H9 (cell line): ENCODE measurements at regions not wholly inside any gene's neighbourhood (a gene's known extent, or its start where the extent isn't known, plus 50 kb on each side); places are given as distances from the start of the nearest gene placed in this dataset.

Experiments
- DNase-seq: peaks from one replicate; pipeline ENCODE4 v3.0.0-alpha.2; 2017
- H2AFZ ChIP-seq: one replicate; pipeline ENCODE4 v1.6.1; 2013; ENCODE audit warnings: mild to moderate bottlenecking, low read length, control low read depth, moderate library complexity
- H2AK5ac ChIP-seq: 2 replicates; pipeline ENCODE4 v1.6.1; 2013; ENCODE audit warnings: low read length, control low read depth, mixed read lengths; ENCODE audit not compliant: insufficient read length
- H2BK120ac ChIP-seq: one replicate; pipeline ENCODE4 v1.6.1; 2013; ENCODE audit warnings: low read depth, mild to moderate bottlenecking, low read length, control low read depth, inconsistent platforms; ENCODE audit not compliant: poor library complexity, severe bottlenecking
- H2BK12ac ChIP-seq: 2 replicates; pipeline ENCODE4 v1.6.1; 2013; ENCODE audit warnings: low read length, control low read depth, mixed read lengths, low read depth; ENCODE audit not compliant: insufficient read length
- H2BK15ac ChIP-seq: 2 replicates; pipeline ENCODE4 v1.6.1; 2013; ENCODE audit warnings: low read depth, low read length, control low read depth
- H2BK20ac ChIP-seq: one replicate; pipeline ENCODE4 v1.6.1; 2013; ENCODE audit warnings: low read depth, mild to moderate bottlenecking, low read length, control low read depth, inconsistent platforms; ENCODE audit not compliant: poor library complexity, severe bottlenecking
- H2BK5ac ChIP-seq: 2 replicates; pipeline ENCODE4 v1.6.1; 2013; ENCODE audit warnings: low read length, control low read depth, mixed read lengths; ENCODE audit not compliant: insufficient read length
- H3K14ac ChIP-seq: 2 replicates; pipeline ENCODE4 v1.6.1; 2013; ENCODE audit warnings: low read length, control low read depth; ENCODE audit not compliant: insufficient read depth
- H3K18ac ChIP-seq: 2 replicates; pipeline ENCODE4 v1.6.1; 2013; ENCODE audit warnings: low read depth, mild to moderate bottlenecking, mixed read lengths, low read length, control low read depth; ENCODE audit not compliant: insufficient read length
- H3K23ac ChIP-seq: 2 replicates; pipeline ENCODE4 v1.6.1; 2013; ENCODE audit warnings: low read length, control low read depth, mixed read lengths, low read depth; ENCODE audit not compliant: insufficient read length
- H3K23me2 ChIP-seq: 2 replicates; pipeline ENCODE4 v1.6.1; 2013; ENCODE audit warnings: low read depth, mild to moderate bottlenecking, mixed read lengths, low read length, control low read depth; ENCODE audit not compliant: insufficient read length, poor library complexity, severe bottlenecking
- H3K27ac ChIP-seq: 2 replicates; pipeline ENCODE4 v1.5.1; 2013; ENCODE audit warnings: low read length, control low read depth, mixed read lengths, low read depth; ENCODE audit not compliant: insufficient read length
- H3K27me3 ChIP-seq: 2 replicates; pipeline ENCODE4 v1.6.1; 2013; ENCODE audit warnings: low read length, control low read depth, inconsistent platforms; ENCODE audit not compliant: insufficient read depth
- H3K4ac ChIP-seq: 2 replicates; pipeline ENCODE4 v1.6.1; 2013; ENCODE audit warnings: low read depth, mild to moderate bottlenecking, control low read depth, inconsistent platforms, low read length, moderate library complexity
- H3K4me1 ChIP-seq: 2 replicates; pipeline ENCODE4 v1.6.1; 2013; ENCODE audit warnings: low read length, control low read depth, inconsistent platforms; ENCODE audit not compliant: insufficient read depth
- H3K4me2 ChIP-seq: 2 replicates; pipeline ENCODE4 v1.6.1; 2013; ENCODE audit warnings: low read length, control low read depth, mixed read lengths; ENCODE audit not compliant: insufficient read length, insufficient read depth
- H3K56ac ChIP-seq: 2 replicates; pipeline ENCODE4 v1.6.1; 2013; ENCODE audit warnings: low read depth, mild to moderate bottlenecking, mixed read lengths, low read length, control low read depth; ENCODE audit not compliant: insufficient read length
- H3K79me1 ChIP-seq: 2 replicates; pipeline ENCODE4 v1.6.1; 2013; ENCODE audit warnings: low read depth, mild to moderate bottlenecking, moderate library complexity, low read length, control low read depth, inconsistent platforms; ENCODE audit not compliant: insufficient read depth, poor library complexity, severe bottlenecking
- H3K79me2 ChIP-seq: 2 replicates; pipeline ENCODE4 v1.6.1; 2013; ENCODE audit warnings: low read length, control low read depth, inconsistent platforms; ENCODE audit not compliant: insufficient read depth
- H3K9ac ChIP-seq: 2 replicates; pipeline ENCODE4 v1.6.1; 2013; ENCODE audit warnings: low read length, control low read depth, mixed read lengths; ENCODE audit not compliant: insufficient read length; ENCODE audit errors: extremely low read depth
- H3K9me3 ChIP-seq: one replicate; pipeline ENCODE4 v1.6.1; 2013; ENCODE audit warnings: low read depth, low read length, inconsistent platforms; ENCODE audit not compliant: control insufficient read depth
- H3T11ph ChIP-seq: one replicate; pipeline ENCODE4 v1.6.1; 2013; ENCODE audit warnings: mild to moderate bottlenecking, low read length, control low read depth, inconsistent platforms
- H4K20me1 ChIP-seq: one replicate; pipeline ENCODE4 v1.6.1; 2013; ENCODE audit not compliant: control insufficient read depth, insufficient read length, insufficient read depth
- H4K5ac ChIP-seq: 2 replicates; pipeline ENCODE4 v1.6.1; 2013; ENCODE audit warnings: low read depth, mild to moderate bottlenecking, mixed read lengths, low read length, control low read depth; ENCODE audit not compliant: insufficient read length
- H4K8ac ChIP-seq: replicated peaks from 2 replicates; pipeline ENCODE4 v1.6.1; 2013; ENCODE audit warnings: low read length, control low read depth, mixed read lengths, low read depth; ENCODE audit not compliant: insufficient read length
- H4K91ac ChIP-seq: 2 replicates; pipeline ENCODE4 v1.6.1; 2013; ENCODE audit warnings: low read depth, mild to moderate bottlenecking, moderate library complexity, mixed read lengths, low read length, control low read depth; ENCODE audit not compliant: insufficient read length
- H3K27ac Mint-ChIP-seq, 3 experiments: 2 replicates in 2 of 3; 3 replicates in 1 of 3; pipeline ENCODE4 v1.8.0; 2020 to 2021; ENCODE audit warnings: mixed read lengths in 3 of 3, mild to moderate bottlenecking in 1 of 3, moderate library complexity in 1 of 3
- H3K27me3 Mint-ChIP-seq: 2 replicates; pipeline ENCODE4 v1.8.0; 2021; ENCODE audit warnings: low read depth, mild to moderate bottlenecking, moderate library complexity, mixed read lengths
- H3K36me3 Mint-ChIP-seq, 3 experiments: 2 replicates in 2 of 3; 3 replicates in 1 of 3; pipeline ENCODE4 v1.8.0; 2020 to 2021; ENCODE audit warnings: low read depth in 3 of 3, mixed read lengths in 3 of 3; ENCODE audit not compliant: insufficient read depth in 1 of 3
- H3K4me1 Mint-ChIP-seq, 2 experiments: 2 replicates each; pipeline ENCODE4 v1.8.0; 2020; ENCODE audit warnings: mixed read lengths in 2 of 2
- H3K4me3 Mint-ChIP-seq, 2 experiments: 2 replicates in 1 of 2; 3 replicates in 1 of 2; pipeline ENCODE4 v1.8.0; 2020 to 2021; ENCODE audit warnings: mild to moderate bottlenecking in 2 of 2, mixed read lengths in 2 of 2, moderate library complexity in 1 of 2
- H3K9me3 Mint-ChIP-seq, 2 experiments: 2 replicates in 1 of 2; 3 replicates in 1 of 2; pipeline ENCODE4 v1.8.0; 2020; ENCODE audit warnings: mild to moderate bottlenecking in 2 of 2, mixed read lengths in 2 of 2, moderate library complexity in 1 of 2
- WGBS: extraction: QIAGEN DNeasy Blood & Tissue Kit; methylation state at CpG from one replicate; pipeline ENCODE4 v1.1.7; 2013; ENCODE audit warnings: missing lambda C conversion rate, low lambda C conversion rate, mixed read lengths; ENCODE audit not compliant: insufficient read length; ENCODE audit errors: extremely low coverage; 5-methylcytosine and 5-hydroxymethylcytosine counted together
- TF ChIP-seq, protein P1 (sequence below): fragments of 200-600 bp; sonication (generic); conservative IDR thresholded peaks from 3 replicates; pipeline ENCODE4 v1.8.0; 2021; ENCODE audit warnings: antibody characterized with exemption, mild to moderate bottlenecking

GRCh38 chr15:56534728-56535127 lies 69.8 kb upstream of the MNS1 start:
- no peak for DNase-seq
- TF ChIP-seq, protein P1, sequence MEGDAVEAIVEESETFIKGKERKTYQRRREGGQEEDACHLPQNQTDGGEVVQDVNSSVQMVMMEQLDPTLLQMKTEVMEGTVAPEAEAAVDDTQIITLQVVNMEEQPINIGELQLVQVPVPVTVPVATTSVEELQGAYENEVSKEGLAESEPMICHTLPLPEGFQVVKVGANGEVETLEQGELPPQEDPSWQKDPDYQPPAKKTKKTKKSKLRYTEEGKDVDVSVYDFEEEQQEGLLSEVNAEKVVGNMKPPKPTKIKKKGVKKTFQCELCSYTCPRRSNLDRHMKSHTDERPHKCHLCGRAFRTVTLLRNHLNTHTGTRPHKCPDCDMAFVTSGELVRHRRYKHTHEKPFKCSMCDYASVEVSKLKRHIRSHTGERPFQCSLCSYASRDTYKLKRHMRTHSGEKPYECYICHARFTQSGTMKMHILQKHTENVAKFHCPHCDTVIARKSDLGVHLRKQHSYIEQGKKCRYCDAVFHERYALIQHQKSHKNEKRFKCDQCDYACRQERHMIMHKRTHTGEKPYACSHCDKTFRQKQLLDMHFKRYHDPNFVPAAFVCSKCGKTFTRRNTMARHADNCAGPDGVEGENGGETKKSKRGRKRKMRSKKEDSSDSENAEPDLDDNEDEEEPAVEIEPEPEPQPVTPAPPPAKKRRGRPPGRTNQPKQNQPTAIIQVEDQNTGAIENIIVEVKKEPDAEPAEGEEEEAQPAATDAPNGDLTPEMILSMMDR = no peak
- H3K9me3 Mint-ChIP-seq = peaks cover 4 to 5% of the 10 kb centered on the region in 2 experiments; a peak in 4 of 5 replicates
- H3K4ac ChIP-seq = no peak overlapping the region
- no peak overlapping the region for H3K27ac ChIP-seq
- H3K9ac ChIP-seq = no peak overlapping the region
- H2AK5ac ChIP-seq = no peak overlapping the region
- H3K23me2 ChIP-seq = no peaks in the 10 kb centered on the region
- no peaks in the 10 kb centered on the region for H4K20me1 ChIP-seq
- H3K14ac ChIP-seq = no peak overlapping the region
- H4K8ac ChIP-seq = no peak overlapping the region
- no peak overlapping the region for H3K56ac ChIP-seq
- no peak overlapping the region for H2BK20ac ChIP-seq
- no peak overlapping the region for H2BK15ac ChIP-seq
- H2AFZ ChIP-seq = no peak overlapping the region
- H3K4me2 ChIP-seq = no peak overlapping the region
- no peak overlapping the region for H2BK12ac ChIP-seq
- no peaks in the 10 kb centered on the region for H3K79me1 ChIP-seq
- H3K4me1 Mint-ChIP-seq = no peaks in the 10 kb centered on the region
- WGBS = no CpG with 5 or more reads among the region's 4 CpGs
- H3K27me3 Mint-ChIP-seq = no peaks in the 10 kb centered on the region
- no peak overlapping the region for H2BK120ac ChIP-seq
- H3K4me3 Mint-ChIP-seq = no peak overlapping the region
- H3K79me2 ChIP-seq = no peaks in the 10 kb centered on the region
- H3K36me3 Mint-ChIP-seq = peaks cover 0 to 4% (median 3%) of the 10 kb centered on the region in 3 experiments; a peak in 1 of 7 replicates
- no peaks in the 10 kb centered on the region for H3K27me3 ChIP-seq
- no peak overlapping the region for H4K5ac ChIP-seq
- H3K23ac ChIP-seq = no peak overlapping the region
- no peak overlapping the region for H3T11ph ChIP-seq
- no peak overlapping the region for H2BK5ac ChIP-seq
- H3K27ac Mint-ChIP-seq = no peak overlapping the region
- H4K91ac ChIP-seq = no peak overlapping the region
- H3K18ac ChIP-seq = no peak overlapping the region
- H3K9me3 ChIP-seq = no peaks in the 10 kb centered on the region
- no peaks in the 10 kb centered on the region for H3K4me1 ChIP-seq
